T-cell (primary cell): ENCODE measurements at regions not wholly inside any gene's neighbourhood (a gene's known extent, or its start where the extent isn't known, plus 50 kb on each side); places are given as distances from the start of the nearest gene placed in this dataset.

ENCODE experiments used
- ATAC-seq, 4 experiments: fragments of 200-7000 bp in 3 of 4; fragments of 150-1000 bp in 1 of 4; cut with Tn5 transposase; replicated peaks in 1 of 4; 1 replicate in 3 of 4; 2 replicates in 1 of 4; pipeline ENCODE4 v1.10.0; 2021; ENCODE audit warnings: moderate library complexity in 3 of 4, mild to moderate bottlenecking in 2 of 4, moderate number of reproducible peaks in 1 of 4
- CTCF ChIA-PET, 2 donors: fragments of 300-600 bp; sonication (Branson Sonifier 250); formaldehyde crosslinking; loops; one replicate each; lab custom pipeline; 2022; ENCODE audit warnings: antibody characterized with exemption in 2 of 2; lab: Charles Lee
- POLR2A ChIA-PET, 2 donors: fragments of 300-600 bp; sonication (Branson Sonifier 250); formaldehyde crosslinking; loops; one replicate each; lab custom pipeline; 2022; ENCODE audit warnings: antibody characterized with exemption in 2 of 2; lab: Charles Lee
- DNase-seq, 35 experiments: peaks; one replicate each; pipeline versions ENCODE4 v3.0.0 to v3.0.0-alpha.2; 2013 to 2023
- H3K27ac ChIP-seq: one replicate; pipeline ENCODE4 v1.5.1; 2013; ENCODE audit warnings: low read length
- H3K27me3 ChIP-seq, 2 experiments: replicated peaks in 1 of 2; 1 replicate in 1 of 2; 2 replicates in 1 of 2; pipeline versions ENCODE4 v1.6.1 to v1.7.0; 2013; ENCODE audit warnings: low read length in 1 of 2, mixed read lengths in 1 of 2; ENCODE audit not compliant: control insufficient read depth in 2 of 2, insufficient read depth in 2 of 2; ENCODE audit errors: extremely low read depth in 1 of 2
- H3K36me3 ChIP-seq, 2 donors: 1 replicate in 1 of 2; 2 replicates in 1 of 2; pipeline versions ENCODE4 v1.6.1 to v1.7.0; 2013; ENCODE audit warnings: low read length in 1 of 2; ENCODE audit not compliant: control insufficient read depth in 2 of 2, insufficient read depth in 1 of 2; ENCODE audit errors: extremely low read depth in 1 of 2
- H3K4me1 ChIP-seq, 2 experiments: 1 replicate in 1 of 2; 2 replicates in 1 of 2; pipeline versions ENCODE4 v1.6.1 to v1.7.0; 2013; ENCODE audit warnings: low read length in 2 of 2, mixed read lengths in 1 of 2; ENCODE audit not compliant: insufficient read depth in 2 of 2, control insufficient read depth in 1 of 2; ENCODE audit errors: extremely low read depth in 1 of 2
- H3K4me3 ChIP-seq, 2 donors: 1 replicate in 1 of 2; 2 replicates in 1 of 2; pipeline versions ENCODE4 v1.5.1 to v1.7.0; 2013; ENCODE audit warnings: mild to moderate bottlenecking in 2 of 2, low read length in 1 of 2, moderate library complexity in 1 of 2; ENCODE audit not compliant: control insufficient read depth in 1 of 2; ENCODE audit errors: extremely low read depth in 1 of 2
- H3K9me3 ChIP-seq: 2 replicates; pipeline ENCODE4 v1.7.0; 2013
- H3K27ac Mint-ChIP-seq, 2 donors: one replicate each; pipeline ENCODE4 v1.8.0; 2020 to 2021; ENCODE audit warnings: mild to moderate bottlenecking in 2 of 2, mixed read lengths in 2 of 2
- H3K27me3 Mint-ChIP-seq, 2 donors: one replicate each; pipeline ENCODE4 v1.8.0; 2021 to 2022; ENCODE audit warnings: mixed read lengths in 2 of 2
- H3K36me3 Mint-ChIP-seq: one replicate; pipeline ENCODE4 v1.8.0; 2021; ENCODE audit warnings: mixed read lengths
- H3K4me1 Mint-ChIP-seq, 3 donors: one replicate each; pipeline ENCODE4 v1.8.0; 2020 to 2022; ENCODE audit warnings: mixed read lengths in 3 of 3, mild to moderate bottlenecking in 1 of 3
- H3K4me3 Mint-ChIP-seq, 3 donors: one replicate each; pipeline ENCODE4 v1.8.0; 2020 to 2022; ENCODE audit warnings: mild to moderate bottlenecking in 3 of 3, mixed read lengths in 3 of 3, moderate library complexity in 3 of 3
- H3K9me3 Mint-ChIP-seq, 3 donors: one replicate each; pipeline ENCODE4 v1.8.0; 2020 to 2022; ENCODE audit warnings: mixed read lengths in 3 of 3
- WGBS: methylation state at CpG from one replicate; pipeline ENCODE4 v1.1.5; 2013; ENCODE audit warnings: missing lambda C conversion rate; ENCODE audit not compliant: insufficient coverage; 5-methylcytosine and 5-hydroxymethylcytosine counted together

GRCh38 chr5:61738446-61738845 is 406.4 kb downstream of the ZSWIM6 start:
- Mint-ChIP-seq H3K4me1 (no peaks in the 10 kb centered on the region), H3K27ac (no peak overlapping the region), H3K9me3 (peaks cover 0 to under 1% (median 0%) of the 10 kb centered on the region in 3 donors), H3K4me3 (no peak overlapping the region), H3K27me3 (peaks cover 1 to 7% of the 10 kb centered on the region in 2 donors), H3K36me3 (no peaks in the 10 kb centered on the region)
- H3K27me3 ChIP-seq, result no peaks in the 10 kb centered on the region
- 86% methylated on average over 2 of the region's 3 CpGs for WGBS
- no peak overlapping the region for H3K4me3 ChIP-seq
- no peaks in the 10 kb centered on the region for H3K9me3 ChIP-seq
- DNase-seq (no peak), ATAC-seq (no peak)
- ChIA-PET POLR2A (no interaction called here), CTCF (no interaction called here)
- H3K4me1 ChIP-seq, result no peaks in the 10 kb centered on the region
- no peak overlapping the region for H3K27ac ChIP-seq
- H3K36me3 ChIP-seq, result no peaks in the 10 kb centered on the region

GRCh38 chr5:61744690-61745619 is 412.9 kb downstream of the ZSWIM6 start:
- peaks cover 0 to 16% of the 10 kb centered on the region in 2 donors for H3K27me3 Mint-ChIP-seq
- H3K36me3 Mint-ChIP-seq, result no peaks in the 10 kb centered on the region
- Histone ChIP-seq H3K27me3 (peaks cover 0 to 3% of the 10 kb centered on the region in 2 experiments), H3K4me1 (no peaks in the 10 kb centered on the region), H3K9me3 (no peaks in the 10 kb centered on the region), H3K36me3 (no peaks in the 10 kb centered on the region), H3K27ac (no peak overlapping the region), H3K4me3 (no peak overlapping the region)
- peaks cover 0 to 14% (median 8%) of the 10 kb centered on the region in 3 donors for H3K9me3 Mint-ChIP-seq
- ATAC-seq (no peak), DNase-seq (no peak)
- H3K4me3 Mint-ChIP-seq, result no peak overlapping the region
- no peaks in the 10 kb centered on the region for H3K4me1 Mint-ChIP-seq
- no peak overlapping the region for H3K27ac Mint-ChIP-seq
- POLR2A ChIA-PET, result no interaction called here
- CTCF ChIA-PET, result no interaction called here
- WGBS, result 79% methylated on average over 18 of the region's 21 CpGs

- ATAC-seq, result no peak
- Mint-ChIP-seq H3K36me3 (no peaks in the 10 kb centered on the region), H3K4me3 (no peak overlapping the region), H3K27me3 (peaks cover 0 to 10% of the 10 kb centered on the region in 2 donors), H3K4me1 (no peaks in the 10 kb centered on the region), H3K27ac (no peak overlapping the region), H3K9me3 (peaks cover 0 to 18% (median 11%) of the 10 kb centered on the region in 3 donors)
- H3K36me3 ChIP-seq, result no peaks in the 10 kb centered on the region
- 97% methylated on average over 5 of the region's 7 CpGs for WGBS
- peaks cover 0 to 3% of the 10 kb centered on the region in 2 experiments for H3K27me3 ChIP-seq
- no peak overlapping the region for H3K27ac ChIP-seq
- POLR2A ChIA-PET, result no interaction called here
- H3K9me3 ChIP-seq, result no peaks in the 10 kb centered on the region
- no peaks in the 10 kb centered on the region for H3K4me1 ChIP-seq
- no peak for DNase-seq
- CTCF ChIA-PET, result no interaction called here
- H3K4me3 ChIP-seq, result no peak overlapping the region
These were observed 414.9 kb downstream of the ZSWIM6 start for GRCh38 chr5:61746831-61747575.

- DNase-seq (no peak), ATAC-seq (no peak)
- no peaks in the 10 kb centered on the region for H3K9me3 ChIP-seq
- Mint-ChIP-seq H3K4me3 (no peak overlapping the region), H3K27ac (no peak overlapping the region), H3K27me3 (peaks cover 0 to 10% of the 10 kb centered on the region in 2 donors), H3K36me3 (no peaks in the 10 kb centered on the region), H3K4me1 (no peaks in the 10 kb centered on the region), H3K9me3 (peaks cover 0 to 18% (median 11%) of the 10 kb centered on the region in 3 donors)
- H3K36me3 ChIP-seq, result no peaks in the 10 kb centered on the region
- ChIA-PET POLR2A (no interaction called here), CTCF (no interaction called here)
- H3K4me3 ChIP-seq, result no peak overlapping the region
- no peaks in the 10 kb centered on the region for H3K4me1 ChIP-seq
- 88% methylated on average over 5 of the region's 7 CpGs for WGBS
- no peak overlapping the region for H3K27ac ChIP-seq
- peaks cover 0 to 3% of the 10 kb centered on the region in 2 experiments for H3K27me3 ChIP-seq
These were observed 416.1 kb downstream of the ZSWIM6 start for GRCh38 chr5:61748121-61748520.

- no peak for ATAC-seq
- H3K4me3 ChIP-seq, result no peak overlapping the region
- Mint-ChIP-seq H3K4me1 (no peaks in the 10 kb centered on the region), H3K36me3 (no peaks in the 10 kb centered on the region), H3K4me3 (no peak overlapping the region), H3K9me3 (peaks cover 0 to 18% (median 8%) of the 10 kb centered on the region in 3 donors), H3K27me3 (peaks cover 0 to 8% of the 10 kb centered on the region in 2 donors), H3K27ac (no peak overlapping the region)
- no peaks in the 10 kb centered on the region for H3K36me3 ChIP-seq
- H3K27ac ChIP-seq, result no peak overlapping the region
- ChIA-PET CTCF (no interaction called here), POLR2A (no interaction called here)
- H3K9me3 ChIP-seq, result no peaks in the 10 kb centered on the region
- no peak for DNase-seq
- H3K27me3 ChIP-seq, result peaks cover 0 to 3% of the 10 kb centered on the region in 2 experiments
- no CpG with 5 or more reads among the region's 1 CpG for WGBS
- H3K4me1 ChIP-seq, result no peaks in the 10 kb centered on the region
These were observed 416.6 kb downstream of the ZSWIM6 start for GRCh38 chr5:61748651-61749050.

- H3K4me1 ChIP-seq, result no peaks in the 10 kb centered on the region
- no peaks in the 10 kb centered on the region for H3K36me3 ChIP-seq
- H3K27me3 ChIP-seq, result no peaks in the 10 kb centered on the region
- Mint-ChIP-seq H3K4me3 (no peak overlapping the region), H3K36me3 (no peaks in the 10 kb centered on the region), H3K4me1 (no peaks in the 10 kb centered on the region), H3K27ac (no peak overlapping the region), H3K27me3 (peaks cover 0 to 11% of the 10 kb centered on the region in 2 donors), H3K9me3 (peaks cover 0 to 9% (median 6%) of the 10 kb centered on the region in 3 donors)
- H3K27ac ChIP-seq, result no peak overlapping the region
- ATAC-seq (no peak), DNase-seq (no peak)
- CTCF ChIA-PET, result no interaction called here
- H3K9me3 ChIP-seq, result no peaks in the 10 kb centered on the region
- H3K4me3 ChIP-seq, result no peak overlapping the region
- POLR2A ChIA-PET, result no interaction called here
These were observed 420.5 kb downstream of the ZSWIM6 start for GRCh38 chr5:61752588-61752987.
